Umbilical cord (tissue), 1 donor: ENCODE measurements at regions not wholly inside any gene's neighbourhood (a gene's known extent, or its start where the extent isn't known, plus 50 kb on each side); places are given as distances from the start of the nearest gene placed in this dataset.

Experiments used
- DNase-seq: peaks from one replicate; pipeline ENCODE4 v3.0.0-alpha.2; 2015; ENCODE audit warnings: low spot score

DNA sequence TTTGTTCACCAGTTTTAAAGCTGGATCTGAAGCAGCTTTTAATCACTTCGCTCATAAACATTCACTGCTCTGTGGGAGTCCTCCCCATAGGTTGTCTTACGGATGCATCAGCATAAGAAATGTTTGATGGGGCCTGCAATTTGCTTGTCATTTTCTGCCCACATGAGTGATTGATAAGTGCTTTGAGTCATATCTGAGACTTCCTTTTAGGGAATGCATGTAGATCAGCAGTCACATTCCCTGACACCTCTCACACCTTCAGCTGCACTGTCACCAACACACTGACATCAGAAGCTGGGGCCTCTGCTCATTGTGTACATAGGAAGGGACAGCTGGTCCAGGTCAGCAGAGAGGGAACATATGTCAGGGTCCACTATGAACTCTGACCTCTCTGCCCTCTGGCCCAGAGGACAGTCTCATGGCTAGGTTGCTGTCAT is 84.1 kb upstream of the SPATA31D4 start:
- no peak for DNase-seq

DNA sequence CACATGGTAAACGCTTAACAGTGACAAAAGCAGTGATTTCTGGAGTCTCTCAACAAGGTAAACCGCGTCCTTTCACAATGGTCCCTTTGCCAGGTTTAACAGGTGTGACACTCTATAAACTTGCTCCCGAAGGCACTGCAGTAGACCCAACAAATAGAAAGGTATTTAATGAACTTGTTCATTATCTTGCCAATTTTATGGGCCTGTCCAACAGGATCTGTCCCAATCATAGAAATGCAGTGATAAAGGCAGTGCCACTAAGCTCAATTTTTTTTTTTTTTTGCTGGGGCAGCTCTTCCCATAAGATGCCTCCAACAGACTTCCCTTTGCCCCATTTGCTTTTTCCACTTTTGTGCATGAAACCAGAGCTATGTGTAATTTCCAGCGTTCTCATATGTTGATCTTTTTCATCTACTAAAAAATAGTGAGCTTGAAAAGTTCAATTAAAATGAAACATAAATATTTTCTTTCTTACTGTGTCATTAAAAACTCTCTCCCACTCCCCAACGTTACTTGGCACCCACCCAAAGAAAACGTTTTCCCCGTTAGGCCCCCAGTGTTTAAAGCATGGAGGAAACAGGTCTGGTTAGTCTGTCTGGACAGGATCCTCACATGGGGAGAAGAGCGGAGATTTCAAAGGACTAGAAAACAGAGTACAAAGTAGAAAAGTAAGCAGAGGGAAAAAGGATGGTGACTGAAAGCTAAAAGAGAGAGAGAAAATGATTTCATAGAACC is 80.9 kb upstream of the SPATA31D4 start:
- peak; percentile 57 for DNase-seq

DNA sequence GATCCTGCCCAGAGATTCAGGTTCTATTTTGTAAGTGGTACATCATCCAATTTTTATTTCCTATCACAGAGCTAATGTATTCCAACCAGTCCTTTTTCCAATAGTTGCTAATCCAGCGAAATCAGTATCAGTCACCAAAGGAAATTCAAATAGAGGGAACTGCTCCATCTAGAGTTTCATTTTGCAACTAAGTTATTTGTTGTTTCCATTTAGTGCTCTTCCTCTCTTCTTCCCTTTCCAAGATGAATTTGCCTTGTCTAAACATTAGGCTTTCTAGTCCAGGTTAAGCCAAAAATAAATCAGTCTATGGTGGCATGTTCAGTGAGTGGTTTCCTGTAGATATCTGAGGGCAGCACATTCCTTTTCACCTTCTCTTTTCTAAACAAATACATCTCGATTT is 79.8 kb upstream of the SPATA31D4 start:
- peak; percentile 47 for DNase-seq

DNA sequence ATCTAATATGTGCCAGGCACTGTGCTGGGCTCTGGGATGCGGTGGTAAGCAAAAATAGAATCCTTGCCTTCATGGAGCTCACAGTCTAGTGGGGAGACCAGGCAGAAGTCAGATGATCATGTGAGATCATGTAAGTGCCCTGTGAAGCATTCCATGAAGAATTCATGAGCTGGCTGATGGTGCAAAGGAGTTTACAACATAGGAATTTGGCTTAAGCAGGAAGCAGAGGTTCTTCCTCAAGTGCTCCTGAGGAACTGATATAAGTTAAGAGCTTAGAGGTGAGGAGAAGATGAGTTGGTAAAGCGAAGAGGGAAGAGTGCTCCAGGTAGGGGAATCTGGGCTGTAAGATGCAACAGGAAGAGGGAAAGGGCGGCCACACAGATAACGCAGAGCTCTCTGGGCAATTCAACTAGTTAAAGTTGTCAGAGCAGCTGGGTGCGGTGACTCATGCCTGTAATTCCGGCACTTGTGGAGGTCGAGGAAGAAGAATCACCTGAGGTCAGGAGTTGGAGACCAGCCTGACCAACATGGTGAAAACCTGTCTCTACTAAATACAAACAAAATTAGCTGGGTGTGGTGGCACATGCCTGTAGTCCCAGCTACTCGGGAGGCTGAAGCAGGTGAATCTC is 78.5 kb upstream of the SPATA31D4 start:
- DNase-seq, result no peak

DNA sequence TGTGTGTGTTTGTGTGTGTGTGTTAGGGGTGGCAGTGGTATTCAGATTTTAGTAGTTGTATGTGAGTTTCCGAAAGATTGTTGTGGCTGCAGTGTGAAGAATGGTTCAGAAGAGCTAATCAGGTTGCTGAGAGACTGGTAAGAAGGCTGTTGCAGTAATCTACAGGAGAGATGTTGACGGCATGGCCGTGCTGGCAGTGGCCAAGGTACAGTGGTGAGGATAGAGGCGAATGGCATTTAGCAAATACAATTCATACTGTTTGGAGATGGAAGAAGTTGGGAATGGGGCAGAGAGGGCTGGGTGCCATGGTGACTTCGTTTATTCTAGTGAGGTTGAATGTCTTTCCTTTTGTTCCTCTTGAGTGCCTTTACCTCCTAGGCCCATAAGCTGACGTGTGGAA is 77.5 kb upstream of the SPATA31D4 start:
- no peak for DNase-seq

DNA sequence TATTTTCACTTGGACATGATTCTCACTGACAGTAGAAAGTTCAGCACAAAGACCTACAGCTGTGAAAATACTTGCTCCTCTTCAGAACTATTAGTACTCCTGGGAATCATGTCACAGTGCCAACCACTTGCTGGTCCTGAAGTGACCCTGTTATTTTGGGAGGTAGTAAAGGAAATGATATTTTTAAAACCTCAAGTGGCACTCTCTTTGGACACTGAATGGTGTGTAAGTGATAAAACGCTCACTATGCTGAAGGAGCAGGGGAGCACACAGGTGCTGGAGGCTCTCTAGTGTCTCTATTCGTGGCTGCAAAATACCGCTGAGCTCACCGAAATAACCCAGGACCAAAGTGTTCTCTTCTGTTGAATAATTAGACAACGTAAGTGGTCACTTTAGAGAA is 76.9 kb upstream of the SPATA31D4 start:
- no peak for DNase-seq

DNA sequence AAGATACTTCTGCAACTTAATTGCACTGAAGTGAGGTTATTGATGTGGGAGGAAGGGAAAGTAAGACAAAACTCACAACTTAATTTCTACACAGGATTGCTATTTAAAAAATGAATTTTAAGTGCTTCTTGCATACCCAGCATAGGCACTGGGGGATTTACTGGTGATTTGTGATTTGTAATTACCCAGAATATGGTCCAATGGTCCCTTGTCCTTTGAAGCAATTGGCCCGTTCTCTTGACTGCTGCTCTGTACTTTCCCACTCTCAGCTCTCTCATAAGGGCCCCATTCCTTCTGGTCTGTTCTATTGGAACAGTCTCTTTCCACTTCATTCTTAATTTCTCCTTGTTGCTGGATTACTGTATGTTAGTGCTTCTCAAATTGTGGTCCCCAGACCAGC is 75.4 kb upstream of the SPATA31D4 start:
- DNase-seq, result no peak

DNA sequence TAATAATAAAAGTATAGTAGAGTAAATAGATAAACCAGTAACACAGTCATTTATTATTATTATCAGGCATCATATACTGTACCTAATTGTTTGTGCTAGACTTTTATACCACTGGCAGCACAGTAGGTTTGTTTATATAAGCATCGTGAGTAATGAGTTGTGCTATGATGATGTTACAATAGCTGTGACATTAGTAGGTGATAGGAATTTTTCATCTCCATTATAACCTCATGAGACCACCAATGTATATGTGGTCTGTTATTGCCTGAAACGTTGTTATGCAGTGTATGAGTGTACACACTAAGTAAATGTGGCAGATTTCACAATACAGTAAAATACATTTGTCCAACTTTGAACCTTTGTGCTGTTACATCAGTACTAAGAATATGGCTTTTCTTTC is 72.7 kb upstream of the SPATA31D4 start:
- DNase-seq, result no peak

DNA sequence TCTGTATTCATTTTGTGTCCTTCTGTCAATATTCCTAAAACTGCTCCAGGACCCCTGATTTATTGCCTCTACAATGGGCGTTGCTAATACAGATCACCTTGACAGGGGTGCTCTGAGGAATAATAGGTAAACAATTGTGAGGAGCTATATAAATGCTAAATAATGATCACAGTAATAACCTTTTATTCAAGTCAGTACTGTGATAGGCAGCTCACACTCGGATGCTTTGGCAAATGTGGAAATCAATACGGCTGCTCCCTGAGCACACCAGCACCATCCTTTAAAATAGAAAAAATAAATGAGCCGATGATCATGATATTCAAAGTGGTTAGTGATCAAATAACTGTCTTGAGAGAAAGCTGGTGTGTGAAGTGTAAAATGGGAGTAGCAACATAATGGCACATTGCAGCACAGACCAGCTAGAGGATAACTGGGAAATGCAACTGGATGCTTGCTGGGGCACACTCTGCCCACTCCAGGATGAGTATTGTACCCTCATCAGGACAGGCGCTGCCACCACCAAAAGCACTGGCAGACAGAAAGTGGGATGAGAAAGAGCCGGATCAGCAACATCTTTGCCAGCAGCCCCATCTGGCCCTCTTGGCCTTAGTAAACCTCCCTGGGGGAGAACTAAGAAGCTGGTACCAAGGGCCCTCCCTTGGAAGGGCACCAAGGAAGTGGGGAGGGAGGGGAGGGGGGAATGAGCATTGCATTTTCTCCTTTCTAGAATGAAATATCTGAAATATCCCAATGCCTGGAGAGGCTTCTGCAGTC is 69.4 kb upstream of the SPATA31D4 start:
- DNase-seq, result no peak

DNA sequence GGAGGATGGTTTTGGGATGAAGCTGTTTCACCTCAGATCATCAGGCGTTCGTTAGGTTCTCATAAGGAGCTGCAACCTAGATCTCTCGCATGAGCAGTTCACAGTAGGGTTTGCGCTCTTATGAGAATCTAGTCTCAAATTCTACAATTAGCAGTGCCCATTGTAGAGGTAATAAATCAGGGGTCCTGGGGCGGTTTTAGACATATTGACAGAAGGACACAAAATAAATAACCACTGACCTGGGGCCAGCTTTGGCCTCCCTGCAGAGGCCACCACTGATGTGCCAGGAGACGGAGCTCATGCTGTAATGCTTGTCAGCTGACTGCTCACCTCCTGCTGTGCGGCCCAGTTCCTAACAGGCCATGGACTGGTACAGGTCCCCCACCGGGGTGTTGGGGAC is 67.6 kb upstream of the SPATA31D4 start:
- DNase-seq, result no peak

DNA sequence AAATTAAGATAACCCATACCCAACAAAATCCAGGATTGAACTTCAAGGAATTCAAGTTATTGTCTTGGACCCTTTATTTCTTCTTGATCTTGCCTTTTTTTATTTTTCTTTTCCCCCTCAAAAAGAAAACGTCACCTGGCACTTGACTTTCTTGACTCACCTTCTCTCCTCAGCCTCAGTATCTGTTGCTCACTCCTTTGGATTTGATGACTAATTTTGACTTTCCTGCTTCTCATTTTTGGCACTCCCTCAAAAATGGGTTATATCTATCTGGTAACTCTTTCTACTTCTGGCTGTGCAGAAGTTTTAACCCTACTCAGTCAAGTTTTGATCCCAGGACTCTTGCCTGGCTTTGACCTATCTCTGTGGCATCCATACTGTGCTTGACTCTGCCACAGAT is 66.6 kb upstream of the SPATA31D4 start:
- DNase-seq, result peak; percentile 47

DNA sequence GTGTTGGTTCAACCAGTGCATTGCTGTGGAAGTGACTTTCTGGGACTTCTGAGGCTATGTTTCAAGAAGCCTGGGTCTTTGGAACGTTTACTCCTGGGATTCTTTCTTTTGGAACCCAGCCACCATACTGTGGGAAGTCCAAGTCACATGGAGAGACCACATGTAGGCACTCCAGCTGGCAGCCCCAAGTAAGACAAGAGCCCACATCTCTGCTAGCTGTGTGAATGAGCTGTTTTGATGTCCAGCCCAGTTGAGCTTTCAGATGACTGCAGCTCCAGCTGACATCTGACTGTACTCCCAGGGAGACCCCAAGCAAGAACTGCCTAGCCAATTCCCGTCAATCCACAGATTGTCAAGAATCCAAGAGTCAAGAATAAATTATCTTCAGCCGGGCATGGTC is 60.1 kb upstream of the SPATA31D4 start:
- DNase-seq, result no peak

DNA sequence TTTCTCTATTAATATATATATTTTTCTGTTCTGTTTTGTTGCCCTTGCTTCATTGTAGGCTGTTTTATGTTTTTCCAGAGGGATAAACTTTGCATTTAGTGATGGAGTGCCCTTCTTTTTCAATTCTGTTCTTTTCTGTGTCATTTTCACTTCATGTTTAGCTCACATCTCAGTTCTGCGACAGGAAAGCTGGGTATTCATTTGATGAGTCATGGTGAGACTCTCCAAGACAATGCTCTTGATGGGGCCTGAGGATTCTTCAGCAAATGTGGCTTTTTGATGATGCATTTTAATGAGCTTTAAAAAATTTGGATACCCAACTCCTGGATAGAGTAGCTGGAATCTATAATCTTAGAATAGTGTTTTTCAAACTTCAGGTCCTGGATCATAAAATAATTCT is 56.5 kb upstream of the SPATA31D4 start:
- peak; percentile 47 for DNase-seq

DNA sequence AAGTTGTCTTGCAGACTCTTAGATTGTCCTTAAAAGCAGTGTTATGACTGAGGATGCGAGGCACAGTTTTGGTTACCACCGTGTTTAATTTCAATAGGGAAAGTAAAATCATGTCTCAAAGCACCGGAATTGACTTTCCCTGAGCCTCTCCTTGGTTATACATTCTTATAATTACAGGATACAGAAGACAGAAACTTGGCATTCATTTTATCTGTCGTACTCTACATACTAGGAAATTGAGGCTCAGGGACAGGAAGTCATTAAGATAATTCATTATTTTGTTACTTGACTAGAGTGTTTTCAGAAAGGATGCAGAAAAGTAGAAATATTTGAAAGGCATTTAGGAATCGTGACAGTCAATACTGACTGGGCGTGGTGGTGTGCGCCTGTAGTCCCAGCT is 54.0 kb upstream of the SPATA31D4 start:
- DNase-seq, result no peak

DNA sequence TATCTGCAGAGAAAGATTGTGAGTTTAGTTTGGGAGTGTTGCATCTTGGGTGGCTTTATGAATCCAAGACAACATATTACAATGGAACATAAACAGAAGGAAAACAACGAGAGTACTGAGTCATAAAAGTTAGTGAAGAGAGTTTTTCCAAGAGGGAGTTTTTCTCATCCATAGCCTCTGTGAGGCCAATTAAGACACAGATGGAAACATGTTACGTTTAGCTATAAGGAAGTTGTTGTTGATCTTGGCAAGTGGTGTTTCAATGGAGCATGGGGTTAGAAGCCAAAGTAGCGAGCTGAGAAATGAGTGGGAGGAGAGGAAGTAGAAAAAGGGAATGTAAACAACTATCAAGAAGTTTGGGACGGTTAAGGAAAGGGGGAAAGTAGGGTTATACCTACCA is 53.3 kb upstream of the SPATA31D4 start:
- peak; percentile 33 for DNase-seq

DNA sequence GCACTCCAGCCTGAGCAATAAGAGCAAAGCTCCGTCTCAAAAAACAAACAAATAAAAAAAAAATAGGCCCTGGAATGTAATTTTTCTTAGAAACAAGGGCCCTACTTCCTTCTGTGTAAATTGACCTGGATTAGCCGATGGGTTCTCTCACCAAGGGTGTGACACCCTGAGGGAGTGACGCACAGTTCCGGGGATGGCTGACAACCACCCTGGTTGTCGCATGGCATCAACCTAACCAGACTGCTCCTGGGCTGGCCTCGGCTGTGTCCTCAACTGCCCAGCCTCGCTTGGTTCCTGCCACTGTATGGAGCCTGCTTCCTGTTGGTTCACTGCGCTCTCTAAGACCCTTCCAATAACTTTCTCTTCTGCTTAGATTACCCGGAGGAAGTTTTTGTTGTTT is 51.2 kb upstream of the SPATA31D4 start:
- DNase-seq, result no peak
